UCSD-AML1 (cell line): ENCODE measurements at regions not wholly inside any gene's neighbourhood (a gene's known extent, or its start where the extent isn't known, plus 50 kb on each side); places are given as distances from the start of the nearest gene placed in this dataset.

ENCODE experiments used
- DNase-seq: peaks from one replicate; lab custom pipeline; 2025; ENCODE audit not compliant: unreplicated experiment; lab: John Stamatoyannopoulos, UW

GRCh38 chr7:156000601-156001396, 188.5 kb upstream of the SHH start:
- no peak for DNase-seq

GRCh38 chr7:155999631-156000489, 187.6 kb upstream of the SHH start:
- no peak for DNase-seq

- no peak for DNase-seq
Measured at GRCh38 chr7:155998766-155999630, 186.7 kb upstream of the SHH start.

GRCh38 chr7:155998328-155998691, 186.0 kb upstream of the SHH start:
- no peak for DNase-seq

DNA sequence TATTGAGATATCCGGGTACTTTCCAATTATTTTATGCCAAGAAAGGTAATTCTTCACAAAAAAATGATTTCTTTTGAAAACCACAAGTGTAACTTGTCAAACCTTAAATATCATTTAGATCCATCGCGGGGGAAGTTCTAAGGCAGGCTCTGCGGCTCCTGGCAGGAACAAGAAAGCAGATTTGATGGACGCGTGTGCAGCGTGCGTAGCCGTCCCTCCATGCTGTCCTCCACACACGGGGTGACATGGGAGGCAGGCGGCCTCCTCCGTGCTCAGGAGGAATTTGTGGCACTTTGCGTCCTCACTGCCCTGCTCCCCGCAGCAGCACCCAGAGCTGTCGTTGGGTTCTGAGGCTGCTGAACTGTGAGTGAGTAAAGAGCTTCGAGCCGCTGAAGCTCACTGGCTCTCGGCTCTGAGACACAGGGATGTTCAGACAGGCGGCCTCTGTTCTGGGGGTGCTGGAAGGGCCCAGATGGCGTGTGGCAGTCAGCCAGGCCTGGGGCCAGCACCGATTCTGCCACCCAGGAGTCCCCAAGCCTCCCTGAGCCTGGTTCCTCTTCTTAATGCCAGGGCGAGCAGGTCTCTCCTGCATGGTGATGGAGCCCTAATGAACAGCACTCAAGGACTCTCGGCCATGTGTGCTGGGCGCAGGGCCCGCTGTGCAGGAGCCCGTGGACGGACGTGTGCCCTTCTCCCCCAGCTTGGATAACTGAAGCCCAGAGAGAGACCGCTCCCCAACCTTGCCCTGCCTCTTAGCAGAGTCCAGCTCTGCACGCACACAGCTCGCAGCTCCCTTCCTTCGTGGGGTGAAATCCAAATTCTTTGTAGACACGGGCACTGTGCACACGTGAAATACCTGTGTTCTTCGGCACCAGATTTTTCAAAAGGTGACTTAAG, 185.4 kb upstream of the SHH start:
- no peak for DNase-seq

DNA sequence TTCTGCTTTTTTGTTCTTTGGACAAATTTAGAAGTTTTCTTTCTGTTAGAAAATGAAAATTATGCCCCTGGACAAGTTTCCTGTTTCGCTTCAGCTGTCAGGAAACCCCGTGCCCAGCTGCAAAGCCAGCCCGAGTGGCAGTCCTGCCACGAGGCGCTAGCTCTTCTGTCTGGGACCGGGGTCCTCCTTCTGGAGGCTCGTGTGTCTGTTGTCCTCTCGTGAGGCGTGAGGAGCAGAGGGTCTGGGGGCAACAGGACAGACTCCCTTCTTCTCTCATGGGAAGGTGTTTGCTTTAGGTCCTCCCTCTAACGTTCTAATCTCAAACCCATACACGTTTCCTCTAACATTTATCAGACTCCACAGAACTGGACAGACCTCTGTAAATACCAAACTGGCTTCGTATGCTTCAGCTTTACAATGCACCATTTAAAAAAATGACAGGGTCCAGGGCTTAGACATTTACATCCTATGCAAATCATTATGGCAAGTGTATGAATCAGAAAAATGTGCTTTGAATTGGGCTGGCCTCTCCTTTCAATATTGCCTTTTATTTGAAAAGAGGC, 184.5 kb upstream of the SHH start:
- peak; percentile 17 for DNase-seq

- DNase-seq = no peak
Measured at GRCh38 chr7:155995183-155995612, 182.9 kb upstream of the SHH start.

GRCh38 chr7:155994279-155994811, 182.1 kb upstream of the SHH start:
- no peak for DNase-seq

- no peak for DNase-seq
Measured at GRCh38 chr7:155993420-155994278, 181.4 kb upstream of the SHH start.

GRCh38 chr7:155992974-155993373, 180.7 kb upstream of the SHH start:
- no peak for DNase-seq

GRCh38 chr7:155992538-155992937, 180.3 kb upstream of the SHH start:
- no peak for DNase-seq

DNA sequence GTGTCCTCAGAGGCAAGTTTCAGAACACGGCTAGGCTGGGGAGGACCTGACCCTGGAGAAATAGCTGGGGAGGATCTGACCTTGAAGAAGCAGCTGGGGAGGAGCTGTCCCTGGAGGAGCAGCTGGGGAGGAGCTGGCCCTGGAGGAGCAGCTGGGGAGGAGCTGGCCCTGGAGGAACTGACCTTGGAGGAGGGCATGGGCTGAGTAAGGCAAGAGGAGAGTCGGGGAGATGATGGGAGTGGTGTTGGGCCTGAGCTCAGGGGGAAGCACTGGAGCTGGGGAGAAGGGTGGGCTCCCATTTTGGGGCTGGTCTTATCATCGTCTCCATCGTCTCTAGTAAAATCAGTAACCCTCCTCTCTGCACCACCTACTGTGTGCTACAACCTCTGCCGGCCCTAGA, 179.8 kb upstream of the SHH start:
- no peak for DNase-seq

- no peak for DNase-seq
Measured at GRCh38 chr7:155991470-155991869, 179.2 kb upstream of the SHH start.

DNA sequence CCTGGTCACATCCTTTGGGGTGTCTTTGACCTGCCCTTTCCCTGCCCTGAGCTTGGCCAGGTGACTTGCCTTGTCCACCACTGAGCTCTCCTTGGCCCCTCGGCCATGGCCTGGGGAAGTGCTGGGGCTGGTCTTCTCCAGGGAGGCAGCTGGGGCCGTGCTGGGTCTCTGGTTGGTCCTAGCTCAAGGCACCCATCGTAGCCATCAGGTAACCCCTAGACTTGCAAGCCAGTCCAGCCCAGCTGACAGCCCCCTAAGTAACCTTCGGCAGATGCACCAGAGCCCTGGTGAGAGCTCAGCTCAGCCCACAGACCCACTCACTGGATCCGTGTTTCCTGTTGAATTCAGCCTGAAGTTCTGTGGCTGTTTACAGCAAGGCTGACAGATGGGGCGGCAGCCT, 176.2 kb upstream of the SHH start:
- no peak for DNase-seq

DNA sequence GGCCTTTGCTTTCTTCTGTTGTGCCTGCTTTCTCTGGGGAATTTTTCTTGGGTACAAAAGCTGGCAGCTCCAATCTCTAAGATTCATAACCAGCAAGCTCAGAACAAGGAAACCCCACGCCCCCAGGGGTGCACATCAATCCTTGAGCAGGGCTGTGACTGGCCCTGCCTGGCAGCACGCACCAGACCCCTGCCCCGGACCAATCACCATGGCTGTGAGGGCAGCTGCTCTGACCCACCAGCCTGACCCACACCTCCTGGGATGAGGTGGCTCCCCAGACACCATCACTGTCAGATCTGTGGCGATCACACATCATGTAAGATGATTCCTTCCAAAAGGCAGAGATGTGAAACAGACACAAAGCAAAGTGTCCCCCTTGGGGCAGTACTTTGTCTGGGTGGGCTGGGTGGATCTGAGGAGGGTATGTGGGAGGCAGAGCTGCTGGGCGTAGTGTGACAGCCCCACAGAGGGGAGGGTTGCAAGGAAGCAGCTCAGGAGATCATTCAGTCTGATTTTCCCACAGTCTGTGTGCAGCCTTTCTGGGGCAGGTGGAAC, 175.5 kb upstream of the SHH start:
- DNase-seq = no peak

- no peak for DNase-seq
Measured at GRCh38 chr7:155986497-155987160, 174.4 kb upstream of the SHH start.

- no peak for DNase-seq
Measured at GRCh38 chr7:155985518-155986250, 173.4 kb upstream of the SHH start.
